ENCODE measurements at regions not wholly inside any gene's neighbourhood (a gene's known extent, or its start where the extent isn't known, plus 50 kb on each side); places are given as distances from the start of the nearest gene placed in this dataset.

GRCh38 chr7:153088601-153089000 is 329.0 kb downstream of the ACTR3B start (continued):
- TF ChIP-seq ETV6 (CRISPR knock-in tag; IDR thresholded peaks at IDR 0.05) (no peak), FOXP1 (CRISPR knock-in tag; IDR thresholded peaks at IDR 0.05; ENCODE audit: borderline replicate concordance) (no peak), USF1 (CRISPR knock-in tag; IDR thresholded peaks at IDR 0.05) (no peak), ZNF138 (CRISPR knock-in tag; conservative IDR thresholded peaks at IDR 0.05) (no peak), GABPB1 (CRISPR knock-in tag; IDR thresholded peaks at IDR 0.05) (no peak), ZNF121 (CRISPR knock-in tag; IDR thresholded peaks at IDR 0.05) (no peak), ZNF416 (CRISPR knock-in tag; IDR thresholded peaks at IDR 0.05) (no peak), ESRRA (CRISPR knock-in tag; IDR thresholded peaks at IDR 0.05; ENCODE audit: borderline replicate concordance) (no peak), TP53 (CRISPR knock-in tag; IDR thresholded peaks at IDR 0.05) (no peak), GRHL2 (CRISPR knock-in tag; IDR thresholded peaks at IDR 0.05; ENCODE audit: insufficient replicate concordance, severe bottlenecking) (no peak), SP1 (CRISPR knock-in tag; conservative IDR thresholded peaks at IDR 0.05) (no peak)

- peaks cover 13% of the 10 kb centered on the region for H3K36me3 Mint-ChIP-seq
- ATAC-seq (no peak), DNase-seq (ENCODE audit: low spot score) (no peak)
- ChIA-PET CTCF (no interaction called here), POLR2A (no interaction called here)
- H3K4me3 Mint-ChIP-seq: no peak overlapping the region
- peaks cover 14% of the 10 kb centered on the region for H3K9me3 Mint-ChIP-seq
- H3K27me3 Mint-ChIP-seq (ENCODE audit: low read depth): no peaks in the 10 kb centered on the region
- 0 out of 2 replicates have a peak, but pooled peaks have one; percentile 19 for TF ChIP-seq USF1 (CRISPR knock-in tag; IDR thresholded peaks at IDR 0.05)
- no peak for TF ChIP-seq ESRRA (CRISPR knock-in tag; IDR thresholded peaks at IDR 0.05; ENCODE audit: borderline replicate concordance)
- TF ChIP-seq, protein P1, sequence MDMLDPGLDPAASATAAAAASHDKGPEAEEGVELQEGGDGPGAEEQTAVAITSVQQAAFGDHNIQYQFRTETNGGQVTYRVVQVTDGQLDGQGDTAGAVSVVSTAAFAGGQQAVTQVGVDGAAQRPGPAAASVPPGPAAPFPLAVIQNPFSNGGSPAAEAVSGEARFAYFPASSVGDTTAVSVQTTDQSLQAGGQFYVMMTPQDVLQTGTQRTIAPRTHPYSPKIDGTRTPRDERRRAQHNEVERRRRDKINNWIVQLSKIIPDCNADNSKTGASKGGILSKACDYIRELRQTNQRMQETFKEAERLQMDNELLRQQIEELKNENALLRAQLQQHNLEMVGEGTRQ (CRISPR knock-in tag; IDR thresholded peaks at IDR 0.05): peak; percentile 56
- no peak for TF ChIP-seq E2F1 (CRISPR knock-in tag; IDR thresholded peaks at IDR 0.05)
- H3K4me1 Mint-ChIP-seq: peaks cover 11% of the 10 kb centered on the region
- H3K27ac Mint-ChIP-seq: no peak overlapping the region
Observed at GRCh38 chr7:153090209-153090608, 330.7 kb downstream of the ACTR3B start.

GRCh38 chr7:153090764-153091163 is 331.2 kb downstream of the ACTR3B start:
- DNase-seq (ENCODE audit: low spot score) (no peak), ATAC-seq (no peak)
- POLR2A ChIA-PET: no interaction called here
- Mint-ChIP-seq H3K9me3 (peaks cover 19% of the 10 kb centered on the region), H3K36me3 (peaks cover 15% of the 10 kb centered on the region), H3K4me1 (peaks cover 11% of the 10 kb centered on the region), H3K4me3 (no peak overlapping the region), H3K27ac (no peak overlapping the region), H3K27me3 (ENCODE audit: low read depth) (no peaks in the 10 kb centered on the region)
- CTCF ChIA-PET: no interaction called here
- TF ChIP-seq OVOL2 (CRISPR knock-in tag; IDR thresholded peaks at IDR 0.05; ENCODE audit: borderline replicate concordance) (no peak), GTF2I (CRISPR knock-in tag; conservative IDR thresholded peaks at IDR 0.05) (no peak), ZNF317 (CRISPR knock-in tag; IDR thresholded peaks at IDR 0.05; ENCODE audit: borderline replicate concordance, low read depth) (no peak), ZSCAN18 (CRISPR knock-in tag; IDR thresholded peaks at IDR 0.05) (no peak), USF1 (CRISPR knock-in tag; IDR thresholded peaks at IDR 0.05) (no peak), CREB1 (CRISPR knock-in tag; IDR thresholded peaks at IDR 0.05) (no peak), SMAD3 (CRISPR knock-in tag; IDR thresholded peaks at IDR 0.05; ENCODE audit: borderline replicate concordance) (no peak), NFE2L1 (CRISPR knock-in tag; IDR thresholded peaks at IDR 0.05) (no peak), GABPB1 (CRISPR knock-in tag; IDR thresholded peaks at IDR 0.05) (no peak), ZBTB21 (CRISPR knock-in tag; IDR thresholded peaks at IDR 0.05; ENCODE audit: borderline replicate concordance) (no peak)
- TF ChIP-seq, protein P2, sequence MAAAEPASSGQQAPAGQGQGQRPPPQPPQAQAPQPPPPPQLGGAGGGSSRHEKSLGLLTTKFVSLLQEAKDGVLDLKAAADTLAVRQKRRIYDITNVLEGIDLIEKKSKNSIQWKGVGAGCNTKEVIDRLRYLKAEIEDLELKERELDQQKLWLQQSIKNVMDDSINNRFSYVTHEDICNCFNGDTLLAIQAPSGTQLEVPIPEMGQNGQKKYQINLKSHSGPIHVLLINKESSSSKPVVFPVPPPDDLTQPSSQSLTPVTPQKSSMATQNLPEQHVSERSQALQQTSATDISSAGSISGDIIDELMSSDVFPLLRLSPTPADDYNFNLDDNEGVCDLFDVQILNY (CRISPR knock-in tag; IDR thresholded peaks at IDR 0.05): no peak
- TF ChIP-seq, protein P3, sequence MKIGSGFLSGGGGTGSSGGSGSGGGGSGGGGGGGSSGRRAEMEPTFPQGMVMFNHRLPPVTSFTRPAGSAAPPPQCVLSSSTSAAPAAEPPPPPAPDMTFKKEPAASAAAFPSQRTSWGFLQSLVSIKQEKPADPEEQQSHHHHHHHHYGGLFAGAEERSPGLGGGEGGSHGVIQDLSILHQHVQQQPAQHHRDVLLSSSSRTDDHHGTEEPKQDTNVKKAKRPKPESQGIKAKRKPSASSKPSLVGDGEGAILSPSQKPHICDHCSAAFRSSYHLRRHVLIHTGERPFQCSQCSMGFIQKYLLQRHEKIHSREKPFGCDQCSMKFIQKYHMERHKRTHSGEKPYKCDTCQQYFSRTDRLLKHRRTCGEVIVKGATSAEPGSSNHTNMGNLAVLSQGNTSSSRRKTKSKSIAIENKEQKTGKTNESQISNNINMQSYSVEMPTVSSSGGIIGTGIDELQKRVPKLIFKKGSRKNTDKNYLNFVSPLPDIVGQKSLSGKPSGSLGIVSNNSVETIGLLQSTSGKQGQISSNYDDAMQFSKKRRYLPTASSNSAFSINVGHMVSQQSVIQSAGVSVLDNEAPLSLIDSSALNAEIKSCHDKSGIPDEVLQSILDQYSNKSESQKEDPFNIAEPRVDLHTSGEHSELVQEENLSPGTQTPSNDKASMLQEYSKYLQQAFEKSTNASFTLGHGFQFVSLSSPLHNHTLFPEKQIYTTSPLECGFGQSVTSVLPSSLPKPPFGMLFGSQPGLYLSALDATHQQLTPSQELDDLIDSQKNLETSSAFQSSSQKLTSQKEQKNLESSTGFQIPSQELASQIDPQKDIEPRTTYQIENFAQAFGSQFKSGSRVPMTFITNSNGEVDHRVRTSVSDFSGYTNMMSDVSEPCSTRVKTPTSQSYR (CRISPR knock-in tag; IDR thresholded peaks at IDR 0.05): no peak
- TF ChIP-seq, protein P4, sequence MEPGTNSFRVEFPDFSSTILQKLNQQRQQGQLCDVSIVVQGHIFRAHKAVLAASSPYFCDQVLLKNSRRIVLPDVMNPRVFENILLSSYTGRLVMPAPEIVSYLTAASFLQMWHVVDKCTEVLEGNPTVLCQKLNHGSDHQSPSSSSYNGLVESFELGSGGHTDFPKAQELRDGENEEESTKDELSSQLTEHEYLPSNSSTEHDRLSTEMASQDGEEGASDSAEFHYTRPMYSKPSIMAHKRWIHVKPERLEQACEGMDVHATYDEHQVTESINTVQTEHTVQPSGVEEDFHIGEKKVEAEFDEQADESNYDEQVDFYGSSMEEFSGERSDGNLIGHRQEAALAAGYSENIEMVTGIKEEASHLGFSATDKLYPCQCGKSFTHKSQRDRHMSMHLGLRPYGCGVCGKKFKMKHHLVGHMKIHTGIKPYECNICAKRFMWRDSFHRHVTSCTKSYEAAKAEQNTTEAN (CRISPR knock-in tag; IDR thresholded peaks at IDR 0.05): no peak

Measured in WTC11 (cell line).